ENCODE measurements at regions not wholly inside any gene's neighbourhood (a gene's known extent, or its start where the extent isn't known, plus 50 kb on each side); places are given as distances from the start of the nearest gene placed in this dataset.

- TF ChIP-seq CTCF (IDR thresholded peaks at IDR 0.05) (no peak), POLR2A (IDR thresholded peaks at IDR 0.05) (no peak)
- intact Hi-C loops (cut with DNase I) = no loop called here
- DNase-seq (no peak), ATAC-seq (no peak)
- Histone ChIP-seq H3K27me3 (no peaks in the 10 kb centered on the region), H3K36me3 (replicated peaks in 1 of 2; ENCODE audit: insufficient read depth in 1 of 2, low read depth in 2 of 2) (no peaks in the 10 kb centered on the region), H3K9me3 (no peaks in the 10 kb centered on the region), H3K4me1 (no peaks in the 10 kb centered on the region), H3K27ac (no peak overlapping the region), H3K4me3 (no peak overlapping the region)
- WGBS, 2 donors = 0 to 24% methylated on average over 1 to 2 of the region's 2 CpGs
Measured at GRCh38 chrX:43108828-43109227, 330.9 kb upstream of the PPP1R2C start.

- H3K4me1 ChIP-seq = no peaks in the 10 kb centered on the region
- H3K27ac ChIP-seq = no peak overlapping the region
- no peaks in the 10 kb centered on the region for H3K27me3 ChIP-seq
- no peaks in the 10 kb centered on the region for H3K36me3 ChIP-seq (replicated peaks in 1 of 2; ENCODE audit: insufficient read depth in 1 of 2, low read depth in 2 of 2)
- WGBS, 2 donors = 88 to 92% methylated on average over 1 of the region's 1 CpG
- H3K4me3 ChIP-seq = no peak overlapping the region
- TF ChIP-seq CTCF (IDR thresholded peaks at IDR 0.05) (no peak), POLR2A (IDR thresholded peaks at IDR 0.05) (no peak)
- intact Hi-C loops (cut with DNase I) = no loop called here
- ATAC-seq = no peak
- H3K9me3 ChIP-seq = no peaks in the 10 kb centered on the region
- DNase-seq = no peak
Measured at GRCh38 chrX:43121637-43122036, 343.7 kb upstream of the PPP1R2C start.

- no peak overlapping the region for H3K4me3 ChIP-seq
- WGBS, 2 donors = 57 to 58% methylated on average over 1 of the region's 1 CpG
- H3K4me1 ChIP-seq = no peaks in the 10 kb centered on the region
- DNase-seq (no peak), ATAC-seq (no peak)
- no peak overlapping the region for H3K27ac ChIP-seq
- TF ChIP-seq POLR2A (IDR thresholded peaks at IDR 0.05) (no peak), CTCF (IDR thresholded peaks at IDR 0.05) (no peak)
- no peaks in the 10 kb centered on the region for H3K36me3 ChIP-seq (replicated peaks in 1 of 2; ENCODE audit: insufficient read depth in 1 of 2, low read depth in 2 of 2)
- no peaks in the 10 kb centered on the region for H3K9me3 ChIP-seq
- no peaks in the 10 kb centered on the region for H3K27me3 ChIP-seq
- intact Hi-C loops (cut with DNase I) = no loop called here
Measured at GRCh38 chrX:43139645-43140044, 361.7 kb upstream of the PPP1R2C start.

GRCh38 chrX:43140582-43140981 is 362.6 kb upstream of the PPP1R2C start:
- H3K4me1 ChIP-seq = no peaks in the 10 kb centered on the region
- no peaks in the 10 kb centered on the region for H3K27me3 ChIP-seq
- DNase-seq (no peak), ATAC-seq (no peak)
- H3K4me3 ChIP-seq = no peak overlapping the region
- TF ChIP-seq CTCF (IDR thresholded peaks at IDR 0.05) (no peak), POLR2A (IDR thresholded peaks at IDR 0.05) (no peak)
- H3K36me3 ChIP-seq (replicated peaks in 1 of 2; ENCODE audit: insufficient read depth in 1 of 2, low read depth in 2 of 2) = no peaks in the 10 kb centered on the region
- 34 to 50% methylated on average over 2 of the region's 2 CpGs for WGBS, 2 donors
- no peaks in the 10 kb centered on the region for H3K9me3 ChIP-seq
- H3K27ac ChIP-seq = no peak overlapping the region
- intact Hi-C loops (cut with DNase I) = no loop called here

GRCh38 chrX:43141885-43142284 is 363.9 kb upstream of the PPP1R2C start:
- intact Hi-C loops (cut with DNase I) = no loop called here
- no peak for DNase-seq
- Histone ChIP-seq H3K4me1 (no peaks in the 10 kb centered on the region), H3K27ac (no peak overlapping the region), H3K4me3 (no peak overlapping the region), H3K27me3 (no peaks in the 10 kb centered on the region), H3K36me3 (replicated peaks in 1 of 2; ENCODE audit: insufficient read depth in 1 of 2, low read depth in 2 of 2) (no peaks in the 10 kb centered on the region), H3K9me3 (no peaks in the 10 kb centered on the region)
- TF ChIP-seq POLR2A (IDR thresholded peaks at IDR 0.05) = no peak
- no peak for TF ChIP-seq CTCF (IDR thresholded peaks at IDR 0.05)
- no peak for ATAC-seq
